ENCODE measurements at regions not wholly inside any gene's neighbourhood (a gene's known extent, or its start where the extent isn't known, plus 50 kb on each side); places are given as distances from the start of the nearest gene placed in this dataset.

GRCh38 chr14:97029800-97030199 lies 232.6 kb downstream of the VRK1 start:
- no peak for ATAC-seq

GRCh38 chr14:97031530-97031929 lies 234.3 kb downstream of the VRK1 start:
- H3K9me3 ChIP-seq, result peaks cover 0 to 8% (median 0%) of the 10 kb centered on the region in 3 donors
- H3K36me3 ChIP-seq, result no peaks in the 10 kb centered on the region
- H3K4me1 ChIP-seq, result peaks cover 0 to 9% (median 0%) of the 10 kb centered on the region in 3 donors
- no peak overlapping the region for H3K4me3 ChIP-seq
- WGBS, 2 donors (ENCODE audit: low coverage in 1 of 2), result 75 to 88% methylated on average over 4 of the region's 4 CpGs
- no peak for TF ChIP-seq POLR2A (IDR thresholded peaks at IDR 0.05)
- TF ChIP-seq EP300 (IDR thresholded peaks at IDR 0.05), result no peak
- no peak for TF ChIP-seq CTCF (IDR thresholded peaks at IDR 0.05)
- TF ChIP-seq POLR2AphosphoS5 (IDR thresholded peaks at IDR 0.05), result no peak
- no peak for ATAC-seq
- no peak overlapping the region for H3K27ac ChIP-seq
- H3K27me3 ChIP-seq, result peaks cover 54% of the 10 kb centered on the region

More at GRCh38 chr14:97029800-97030199, 232.6 kb downstream of the VRK1 start:
- Histone ChIP-seq H3K36me3 (no peaks in the 10 kb centered on the region), H3K4me1 (peaks cover 0 to 9% (median 0%) of the 10 kb centered on the region in 3 donors), H3K4me3 (no peak overlapping the region), H3K9me3 (peaks cover 0 to 8% (median 0%) of the 10 kb centered on the region in 3 donors), H3K27ac (no peak overlapping the region), H3K27me3 (peaks cover 63% of the 10 kb centered on the region)
- 79 to 93% methylated on average over 2 of the region's 2 CpGs for WGBS, 2 donors (ENCODE audit: low coverage in 1 of 2)
- no peak for TF ChIP-seq CTCF (IDR thresholded peaks at IDR 0.05)
- no peak for TF ChIP-seq POLR2A (IDR thresholded peaks at IDR 0.05)
- TF ChIP-seq EP300 (IDR thresholded peaks at IDR 0.05), result no peak
- no peak for TF ChIP-seq POLR2AphosphoS5 (IDR thresholded peaks at IDR 0.05)

- 39 to 65% methylated on average over 4 to 13 of the region's 32 CpGs for WGBS, 2 donors (ENCODE audit: low coverage in 1 of 2)
Measured at GRCh38 chr14:97033556-97034081, 236.4 kb downstream of the VRK1 start.

GRCh38 chr14:97036086-97036852 lies 239.1 kb downstream of the VRK1 start:
- Histone ChIP-seq H3K27ac (no peak overlapping the region), H3K4me1 (peaks cover 0 to 9% (median 0%) of the 10 kb centered on the region in 3 donors), H3K9me3 (peaks cover 0 to 34% (median 0%) of the 10 kb centered on the region in 3 donors), H3K36me3 (no peaks in the 10 kb centered on the region), H3K4me3 (no peak overlapping the region), H3K27me3 (peaks cover 35% of the 10 kb centered on the region)
- no peak for TF ChIP-seq POLR2AphosphoS5 (IDR thresholded peaks at IDR 0.05)
- TF ChIP-seq POLR2A (IDR thresholded peaks at IDR 0.05), result no peak
- no peak for TF ChIP-seq CTCF (IDR thresholded peaks at IDR 0.05)
- no peak for TF ChIP-seq EP300 (IDR thresholded peaks at IDR 0.05)
- 67 to 86% methylated on average over 7 to 14 of the region's 16 CpGs for WGBS, 2 donors (ENCODE audit: low coverage in 1 of 2)
- ATAC-seq, result no peak

More at GRCh38 chr14:97033556-97034081, 236.4 kb downstream of the VRK1 start:
- Histone ChIP-seq H3K27ac (no peak overlapping the region), H3K9me3 (peaks cover 0 to 12% (median 0%) of the 10 kb centered on the region in 3 donors), H3K36me3 (no peaks in the 10 kb centered on the region), H3K27me3 (peaks cover 50% of the 10 kb centered on the region), H3K4me1 (peaks cover 0 to 9% (median 0%) of the 10 kb centered on the region in 3 donors), H3K4me3 (no peak overlapping the region)
- TF ChIP-seq CTCF (IDR thresholded peaks at IDR 0.05) (no peak), POLR2A (IDR thresholded peaks at IDR 0.05) (no peak), EP300 (IDR thresholded peaks at IDR 0.05) (no peak), POLR2AphosphoS5 (IDR thresholded peaks at IDR 0.05) (no peak)
- ATAC-seq, result no peak
